GM23248 (cell line): ENCODE measurements at regions not wholly inside any gene's neighbourhood (a gene's known extent, or its start where the extent isn't known, plus 50 kb on each side); places are given as distances from the start of the nearest gene placed in this dataset.

Experiments
- DNase-seq: peaks from one replicate; pipeline ENCODE4 v3.0.0-alpha.2; 2015
- H2AFZ ChIP-seq: fragments of 200-600 bp; sonication (generic); 2 replicates; pipeline ENCODE4 v1.6.1; 2016; ENCODE audit warnings: antibody characterized with exemption
- H3F3A ChIP-seq: fragments of 200-600 bp; sonication (generic); 2 replicates; pipeline ENCODE4 v1.6.1; 2016; ENCODE audit warnings: mild to moderate bottlenecking, antibody characterized with exemption, mixed run types; ENCODE audit not compliant: insufficient read depth
- H3K27ac ChIP-seq: fragments of 200-600 bp; sonication (generic); 2 replicates; pipeline ENCODE4 v1.5.1; 2016; ENCODE audit warnings: mild to moderate bottlenecking
- H3K27me3 ChIP-seq: fragments of 200-600 bp; sonication (generic); replicated peaks from 2 replicates; pipeline ENCODE4 v1.6.1; 2016; ENCODE audit warnings: mild to moderate bottlenecking; ENCODE audit not compliant: insufficient read depth
- H3K36me3 ChIP-seq: fragments of 200-600 bp; sonication (generic); 2 replicates; pipeline ENCODE4 v1.6.1; 2016; ENCODE audit warnings: low read depth, mild to moderate bottlenecking
- H3K4me1 ChIP-seq: fragments of 200-600 bp; sonication (generic); 2 replicates; pipeline ENCODE4 v1.6.1; 2016; ENCODE audit warnings: mild to moderate bottlenecking; ENCODE audit not compliant: insufficient read depth
- H3K4me2 ChIP-seq: fragments of 200-600 bp; sonication (generic); one replicate; pipeline ENCODE4 v1.6.1; 2016; ENCODE audit warnings: mild to moderate bottlenecking; ENCODE audit not compliant: unreplicated experiment
- H3K4me3 ChIP-seq: fragments of 200-600 bp; sonication (generic); 2 replicates; pipeline ENCODE4 v1.5.1; 2016; ENCODE audit warnings: mild to moderate bottlenecking
- H3K79me2 ChIP-seq: fragments of 200-600 bp; sonication (generic); 2 replicates; pipeline ENCODE4 v1.6.1; 2016; ENCODE audit warnings: mild to moderate bottlenecking; ENCODE audit not compliant: insufficient read depth
- H3K9ac ChIP-seq: fragments of 200-600 bp; sonication (generic); 2 replicates; pipeline ENCODE4 v1.6.1; 2016; ENCODE audit warnings: mild to moderate bottlenecking
- H3K9me2 ChIP-seq: fragments of 200-600 bp; sonication (generic); 2 replicates; pipeline ENCODE4 v1.6.1; 2016; ENCODE audit warnings: mixed run types, mild to moderate bottlenecking, moderate library complexity; ENCODE audit not compliant: insufficient read depth
- H3K9me3 ChIP-seq: fragments of 200-600 bp; sonication (generic); one replicate; pipeline ENCODE4 v1.6.1; 2017; ENCODE audit warnings: low read depth
- H4K20me1 ChIP-seq: fragments of 200-600 bp; sonication (generic); 2 replicates; pipeline ENCODE4 v1.6.0; 2016; ENCODE audit not compliant: insufficient read depth
- EZH2 ChIP-seq: fragments of 200-600 bp; sonication (generic); IDR thresholded peaks from 2 replicates; pipeline ENCODE4 v1.6.1; 2018; ENCODE audit warnings: antibody characterized with exemption, mild to moderate bottlenecking; ENCODE audit not compliant: insufficient read depth, poor library complexity, severe bottlenecking
- EZH2phosphoT487 ChIP-seq: fragments of 200-600 bp; sonication (generic); IDR thresholded peaks from 2 replicates; pipeline ENCODE4 v1.6.1; 2018; ENCODE audit warnings: antibody characterized with exemption, moderate library complexity, mild to moderate bottlenecking, low read depth; ENCODE audit not compliant: insufficient read depth
- WGBS, 2 experiments: methylation state at CpG; one replicate each; pipeline ENCODE4 v1.1.6; 2015 to 2017; ENCODE audit warnings: low lambda C conversion rate in 2 of 2, low coverage in 1 of 2; ENCODE audit errors: missing lambda C conversion rate in 2 of 2; 5-methylcytosine and 5-hydroxymethylcytosine counted together
- in situ Hi-C: fragments of 300-500 bp; cut with MboI; formaldehyde crosslinking; loops from 2 replicates; pipeline ENCODE4 v1.15.0; 2020

DNA sequence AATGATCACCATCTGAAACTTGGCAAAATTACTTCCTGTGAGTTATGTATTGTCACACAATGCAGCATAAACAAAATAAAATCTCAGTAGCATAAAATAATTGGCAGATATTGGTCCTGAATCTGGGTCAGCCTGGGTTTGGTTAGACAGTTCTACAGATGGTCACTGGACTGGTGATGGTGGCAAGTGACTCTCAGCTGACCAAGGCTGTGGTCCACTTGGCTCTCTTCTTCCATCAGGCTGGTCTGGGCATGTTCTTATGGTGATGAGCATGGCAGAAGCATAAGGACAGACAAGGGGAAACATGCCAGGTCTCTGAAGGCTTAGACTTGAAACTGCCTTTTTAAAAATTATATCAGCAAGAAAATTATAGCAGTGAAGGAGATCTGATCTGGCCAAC, 1205.0 kb upstream of the EPHA6 start:
- H3K4me1 ChIP-seq, result no peaks in the 10 kb centered on the region

DNA sequence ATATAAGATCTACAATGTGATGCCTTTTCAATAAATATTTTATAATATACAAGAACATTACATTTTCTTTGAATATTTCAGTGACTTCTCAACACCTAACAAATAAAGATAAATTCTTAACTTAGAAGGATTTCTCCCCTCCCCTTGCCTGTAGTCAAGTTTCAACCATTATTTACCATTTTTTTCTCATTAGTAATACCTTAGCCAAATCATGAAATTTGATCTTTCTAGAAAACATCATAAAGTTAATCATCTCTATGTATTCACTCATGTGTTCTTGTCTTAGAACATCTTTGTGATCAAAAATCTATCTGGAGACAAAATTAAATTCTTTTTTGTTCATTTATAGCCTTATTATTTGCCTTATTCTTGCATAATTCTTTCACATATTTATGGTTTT, 1201.8 kb upstream of the EPHA6 start:
- H3K4me2 ChIP-seq, result no peak overlapping the region
- H3F3A ChIP-seq, result no peaks in the 10 kb centered on the region
- peaks cover 4% of the 10 kb centered on the region for H3K9me3 ChIP-seq
- no peaks in the 10 kb centered on the region for H4K20me1 ChIP-seq
- no peak overlapping the region for H3K27ac ChIP-seq
- TF ChIP-seq EZH2phosphoT487 (no peak), EZH2 (no peak)
- in situ Hi-C loops, result no loop called here
- H3K36me3 ChIP-seq, result no peaks in the 10 kb centered on the region
- H3K4me3 ChIP-seq, result no peak overlapping the region
- no peaks in the 10 kb centered on the region for H3K27me3 ChIP-seq
- H3K9ac ChIP-seq, result no peak overlapping the region
- H3K4me1 ChIP-seq, result no peaks in the 10 kb centered on the region
- no peaks in the 10 kb centered on the region for H3K79me2 ChIP-seq
- H2AFZ ChIP-seq, result no peak overlapping the region
- H3K9me2 ChIP-seq, result no peaks in the 10 kb centered on the region
- DNase-seq, result no peak

More for the DNA sequence above, 1205.0 kb upstream of the EPHA6 start:
- in situ Hi-C loops, result no loop called here
- DNase-seq, result no peak
- TF ChIP-seq EZH2, result no peak
- TF ChIP-seq EZH2phosphoT487, result no peak
- Histone ChIP-seq H3F3A (no peaks in the 10 kb centered on the region), H4K20me1 (no peaks in the 10 kb centered on the region), H3K27ac (no peak overlapping the region), H3K4me2 (no peak overlapping the region), H3K79me2 (no peaks in the 10 kb centered on the region), H3K9me3 (peaks cover 4% of the 10 kb centered on the region), H3K36me3 (no peaks in the 10 kb centered on the region), H3K4me3 (no peak overlapping the region), H2AFZ (no peak overlapping the region), H3K9me2 (no peaks in the 10 kb centered on the region), H3K27me3 (no peaks in the 10 kb centered on the region), H3K9ac (no peak overlapping the region)

DNA sequence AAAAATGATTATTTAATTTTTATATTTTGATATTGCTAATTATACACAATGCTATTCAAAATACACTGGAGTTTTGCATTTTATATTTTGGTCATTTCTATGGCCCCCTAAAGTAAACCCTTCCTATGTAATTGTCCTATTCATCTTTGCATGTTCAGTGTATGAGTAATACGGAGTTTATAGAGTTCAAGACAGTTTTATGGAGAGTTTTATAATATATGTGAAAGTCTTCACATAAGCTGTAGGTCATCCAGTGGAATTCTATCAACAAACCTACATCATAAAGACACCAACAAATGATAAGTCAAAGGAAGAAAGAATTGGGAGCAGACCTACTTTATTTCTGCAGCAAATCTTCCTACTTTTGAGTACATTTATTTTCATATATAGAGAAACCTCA, 1200.4 kb upstream of the EPHA6 start:
- no peak for TF ChIP-seq EZH2phosphoT487
- no peak for TF ChIP-seq EZH2
- H4K20me1 ChIP-seq, result no peaks in the 10 kb centered on the region
- no peaks in the 10 kb centered on the region for H3K4me1 ChIP-seq
- no peak overlapping the region for H3K4me2 ChIP-seq
- DNase-seq, result no peak
- H3K79me2 ChIP-seq, result no peaks in the 10 kb centered on the region
- WGBS, 2 experiments, result 9 to 16% methylated on average over 1 of the region's 1 CpG
- H3K9me3 ChIP-seq, result peaks cover 4% of the 10 kb centered on the region
- in situ Hi-C loops, result no loop called here
- no peak overlapping the region for H3K9ac ChIP-seq
- no peaks in the 10 kb centered on the region for H3K36me3 ChIP-seq
- no peaks in the 10 kb centered on the region for H3F3A ChIP-seq
- no peaks in the 10 kb centered on the region for H3K27me3 ChIP-seq
- H3K9me2 ChIP-seq, result no peaks in the 10 kb centered on the region
- no peak overlapping the region for H2AFZ ChIP-seq
- H3K27ac ChIP-seq, result no peak overlapping the region
- H3K4me3 ChIP-seq, result no peak overlapping the region

DNA sequence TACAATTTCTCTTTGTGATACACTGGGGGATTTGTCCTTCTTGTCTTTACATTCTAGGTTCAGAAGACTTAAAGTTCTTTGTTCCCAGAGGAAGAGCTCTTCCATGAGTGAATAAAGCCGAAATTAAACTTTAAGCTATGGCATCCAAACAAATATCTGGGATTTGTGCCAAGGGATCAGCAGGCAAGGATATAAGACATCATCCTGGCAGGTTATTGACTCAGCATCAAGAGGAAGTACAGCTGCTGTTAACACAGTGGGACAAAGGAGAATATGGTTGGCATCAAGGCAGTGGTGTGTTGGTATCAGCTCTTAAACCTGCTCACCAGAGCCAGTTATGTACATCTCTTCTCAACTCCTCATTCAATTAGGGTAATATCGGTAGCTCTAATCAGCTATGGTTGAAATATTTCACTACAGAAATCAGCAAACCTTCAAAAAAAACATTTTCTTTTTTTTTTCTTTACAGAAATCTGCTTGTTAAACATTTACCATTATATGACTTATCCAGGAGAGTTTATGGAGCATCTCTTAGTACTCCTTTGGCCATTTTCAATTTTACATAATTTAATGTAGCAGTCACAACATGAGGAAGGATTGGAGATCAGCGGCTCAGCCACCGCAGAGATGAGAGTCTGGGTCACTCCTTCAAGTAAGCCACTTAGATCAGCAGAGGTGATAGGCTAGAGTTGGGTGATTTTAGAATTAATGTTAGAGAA, 1198.6 kb upstream of the EPHA6 start:
- Histone ChIP-seq H3K9ac (no peak overlapping the region), H3K27me3 (no peaks in the 10 kb centered on the region), H3F3A (no peaks in the 10 kb centered on the region), H4K20me1 (no peaks in the 10 kb centered on the region), H3K4me3 (no peak overlapping the region), H3K9me2 (no peaks in the 10 kb centered on the region), H3K27ac (no peak overlapping the region), H3K4me2 (no peak overlapping the region), H3K36me3 (no peaks in the 10 kb centered on the region), H3K9me3 (peaks cover 4% of the 10 kb centered on the region), H3K79me2 (no peaks in the 10 kb centered on the region), H3K4me1 (no peaks in the 10 kb centered on the region), H2AFZ (no peak overlapping the region)
- TF ChIP-seq EZH2phosphoT487 (no peak), EZH2 (no peak)
- WGBS, 2 experiments, result 50 to 52% methylated on average over 4 of the region's 4 CpGs
- in situ Hi-C loops, result no loop called here
- no peak for DNase-seq

DNA sequence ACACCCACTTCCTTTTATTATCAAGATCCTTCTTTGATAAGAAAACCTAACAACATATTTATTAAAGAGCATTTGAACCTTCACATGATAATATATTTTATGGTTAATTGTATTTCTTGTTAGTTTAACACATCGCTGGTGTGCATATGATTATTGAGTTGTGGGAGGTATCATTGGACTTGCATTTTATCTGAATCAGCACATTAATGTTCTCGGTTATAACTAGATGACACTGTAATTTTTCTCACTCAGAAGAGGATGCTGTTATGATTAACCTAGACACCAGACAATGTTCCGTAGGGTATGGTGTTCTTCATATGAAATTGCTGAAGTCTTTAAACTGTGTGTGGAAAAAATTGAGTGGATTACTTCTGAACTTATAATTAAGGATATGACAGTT, 1188.3 kb upstream of the EPHA6 start:
- Histone ChIP-seq H3K4me1 (no peaks in the 10 kb centered on the region), H2AFZ (no peak overlapping the region), H3K36me3 (no peaks in the 10 kb centered on the region), H3K4me2 (no peak overlapping the region), H4K20me1 (no peaks in the 10 kb centered on the region; the same call in 1 of the 2 replicates), H3K9ac (no peak overlapping the region), H3F3A (no peaks in the 10 kb centered on the region), H3K27ac (no peak overlapping the region), H3K79me2 (no peaks in the 10 kb centered on the region), H3K9me2 (no peaks in the 10 kb centered on the region), H3K4me3 (no peak overlapping the region), H3K27me3 (no peaks in the 10 kb centered on the region), H3K9me3 (no peaks in the 10 kb centered on the region)
- no peak for TF ChIP-seq EZH2
- no peak for TF ChIP-seq EZH2phosphoT487
- in situ Hi-C loops, result no loop called here
- DNase-seq, result no peak
- 46 to 47% methylated on average over 3 of the region's 3 CpGs for WGBS, 2 experiments
